GM12878 (cell line): ENCODE measurements at regions not wholly inside any gene's neighbourhood (a gene's known extent, or its start where the extent isn't known, plus 50 kb on each side); places are given as distances from the start of the nearest gene placed in this dataset.

Source experiments
- ATAC-seq: fragments of 200-7000 bp; cut with Tn5 transposase; 3 replicates; pipeline ENCODE4 v1.9.1; 2020; ENCODE audit warnings: mild to moderate bottlenecking, moderate library complexity
- BruUV-seq: library from RNA; stranded (reverse); fragments of 400-500 nt; replicated peaks from 2 replicates; lab custom pipeline; 2021; lab: Mats Ljungman, UMichigan
- CTCF ChIA-PET: fragments of 300-600 bp; sonication (Branson Sonifier 250); formaldehyde crosslinking; extraction: SDS; loops from one replicate; lab custom pipeline; 2021; ENCODE audit warnings: inconsistent platforms; lab: Yijun Ruan, JAX
- POLR2A ChIA-PET: fragments of 350-600 bp; formaldehyde crosslinking; extraction: SDS; loops from one replicate; lab custom pipeline; 2021; ENCODE audit warnings: inconsistent platforms; lab: Charles Lee
- RAD21 ChIA-PET: fragments of 300-600 bp; sonication (Branson Sonifier 250); formaldehyde crosslinking; loops from one replicate; lab custom pipeline; 2023; ENCODE audit warnings: antibody characterized with exemption; ENCODE audit not compliant: unreplicated experiment; lab: Charles Lee
- SMC1A ChIA-PET: fragments of 300-600 bp; sonication (Branson Sonifier 250); formaldehyde crosslinking; loops from one replicate; lab custom pipeline; 2023; ENCODE audit not compliant: unreplicated experiment, uncharacterized antibody; lab: Charles Lee
- DNase-seq: peaks from one replicate; pipeline ENCODE4 v3.0.0-alpha.2; 2011; ENCODE audit warnings: low read depth, low spot score
- FAIRE-seq: peaks from 3 replicates; lab custom pipeline; 2011; peaks lifted over from hg19 to GRCh38; lab: Jason Lieb, UNC
- H2AFZ ChIP-seq: 2 replicates; pipeline ENCODE4 v1.6.0; 2011; ENCODE audit warnings: low read depth, low read length, control low read depth; ENCODE audit not compliant: control insufficient read depth
- H3K27ac ChIP-seq: 2 replicates; pipeline ENCODE4 v1.5.1; 2011; ENCODE audit warnings: control low read depth; ENCODE audit not compliant: control insufficient read depth, insufficient read depth
- H3K27me3 ChIP-seq, 2 experiments: replicated peaks in 1 of 2; 2 replicates each; pipeline versions ENCODE4 v1.6.0 to v1.6.1; 2011; ENCODE audit warnings: low read length in 1 of 2; ENCODE audit not compliant: control insufficient read depth in 2 of 2, insufficient read depth in 2 of 2
- H3K36me3 ChIP-seq, 2 experiments: 2 replicates each; pipeline ENCODE4 v1.5.1; 2011; ENCODE audit warnings: low read length in 1 of 2; ENCODE audit not compliant: control insufficient read depth in 2 of 2, insufficient read depth in 2 of 2
- H3K4me1 ChIP-seq: 2 replicates; pipeline ENCODE4 v1.6.1; 2011; ENCODE audit warnings: mild to moderate bottlenecking, low read length, moderate library complexity, mixed read lengths; ENCODE audit not compliant: control insufficient read depth, insufficient read depth
- H3K4me2 ChIP-seq: 2 replicates; pipeline ENCODE4 v1.6.0; 2011; ENCODE audit warnings: control low read depth; ENCODE audit not compliant: control insufficient read depth, insufficient read depth
- H3K4me3 ChIP-seq: fragments of 200-600 bp; sonication (generic); 2 replicates; pipeline ENCODE4 v1.5.1; 2016
- H3K79me2 ChIP-seq: 2 replicates; pipeline ENCODE4 v1.6.0; 2011; ENCODE audit warnings: low read length; ENCODE audit not compliant: control insufficient read depth, insufficient read depth
- H3K9ac ChIP-seq: 2 replicates; pipeline ENCODE4 v1.8.0; 2011; ENCODE audit warnings: low read length, control low read depth, mixed read lengths; ENCODE audit not compliant: control insufficient read depth, insufficient read depth
- H3K9me3 ChIP-seq: replicated peaks from 3 replicates; pipeline ENCODE4 v1.5.1; 2011; ENCODE audit warnings: mild to moderate bottlenecking, low read length; ENCODE audit not compliant: control insufficient read depth, insufficient read depth
- H4K20me1 ChIP-seq: 2 replicates; pipeline ENCODE4 v1.6.0; 2011; ENCODE audit not compliant: control insufficient read depth, insufficient read depth
- BCL11A ChIP-seq: IDR thresholded peaks from 2 replicates; pipeline ENCODE4 v1.6.1; 2011; ENCODE audit warnings: low read depth, low read length
- CEBPB ChIP-seq, 2 experiments: fragments of 150-350 bp in 1 of 2; IDR thresholded peaks; 2 replicates each; pipeline ENCODE4 v1.6.1; 2012 to 2014; ENCODE audit warnings: low read depth in 2 of 2, low read length in 2 of 2, borderline replicate concordance in 1 of 2, inconsistent platforms in 1 of 2
- DPF2 ChIP-seq: fragments of 450-650 bp; IDR thresholded peaks from 2 replicates; pipeline ENCODE4 v1.6.1; 2017; ENCODE audit warnings: mild to moderate bottlenecking
- GABPA ChIP-seq: IDR thresholded peaks from 2 replicates; pipeline ENCODE4 v1.6.1; 2014; ENCODE audit warnings: antibody characterized with exemption, low read depth, mild to moderate bottlenecking, inconsistent platforms
- JUND ChIP-seq: IDR thresholded peaks from 2 replicates; pipeline ENCODE4 v1.6.1; 2012; ENCODE audit warnings: low read depth, mild to moderate bottlenecking, low read length, improper control_type of control experiment, moderate library complexity
- KLF5 ChIP-seq: fragments of 450-650 bp; IDR thresholded peaks from 2 replicates; pipeline ENCODE4 v1.6.1; 2014; ENCODE audit warnings: mild to moderate bottlenecking; ENCODE audit not compliant: partially characterized antibody
- NFYA ChIP-seq: IDR thresholded peaks from 2 replicates; pipeline ENCODE4 v1.6.1; 2011; ENCODE audit warnings: low read depth, mild to moderate bottlenecking, low read length, improper control_type of control experiment, borderline replicate concordance
- POLR2AphosphoS2 ChIP-seq: IDR thresholded peaks from 2 replicates; pipeline ENCODE4 v1.6.1; 2011; ENCODE audit warnings: low read depth, mild to moderate bottlenecking, low read length, improper control_type of control experiment, moderate library complexity
- POU2F2 ChIP-seq: IDR thresholded peaks from 3 replicates; pipeline ENCODE4 v1.6.1; 2011; ENCODE audit warnings: low read depth, mild to moderate bottlenecking, low read length, borderline replicate concordance
- RFX5 ChIP-seq: IDR thresholded peaks from 2 replicates; pipeline ENCODE4 v1.6.1; 2011; ENCODE audit warnings: low read depth, low read length, improper control_type of control experiment
- SUZ12 ChIP-seq: fragments of 200-600 bp; sonication (generic); IDR thresholded peaks from one replicate; pipeline ENCODE4 v1.6.1; 2018; ENCODE audit warnings: antibody characterized with exemption, mild to moderate bottlenecking; ENCODE audit not compliant: unreplicated experiment
- USF1 ChIP-seq: IDR thresholded peaks from 2 replicates; pipeline ENCODE4 v1.6.1; 2011; ENCODE audit warnings: borderline replicate concordance, low read depth, mild to moderate bottlenecking, moderate library complexity, mixed read lengths, low read length; ENCODE audit not compliant: insufficient read depth; ENCODE audit errors: extremely low read length
- WRNIP1 ChIP-seq: IDR thresholded peaks from 2 replicates; pipeline ENCODE4 v1.6.1; 2011; ENCODE audit warnings: low read depth, low read length, improper control_type of control experiment, borderline replicate concordance
- YY1 ChIP-seq: IDR thresholded peaks from 2 replicates; pipeline ENCODE4 v1.6.1; 2011; ENCODE audit warnings: low read depth, mild to moderate bottlenecking, low read length
- ZNF24 ChIP-seq: fragments of 450-650 bp; IDR thresholded peaks from 2 replicates; pipeline ENCODE4 v1.6.1; 2017; ENCODE audit warnings: antibody characterized with exemption, mild to moderate bottlenecking
- WGBS: methylation state at CpG from one replicate; pipeline ENCODE4 v1.1.6; 2016; ENCODE audit warnings: low lambda C conversion rate; ENCODE audit not compliant: insufficient replicate concordance, insufficient coverage; ENCODE audit errors: missing lambda C conversion rate; 5-methylcytosine and 5-hydroxymethylcytosine counted together
- in situ Hi-C: fragments of 300-500 bp; cut with MboI; formaldehyde crosslinking; loops from 9 replicates; pipeline ENCODE4 v1.14.3; 2018; ENCODE audit warnings: mixed read lengths
- intact Hi-C: fragments of 100-400 bp; cut with micrococcal nuclease; formaldehyde crosslinking; loops from one replicate; pipeline ENCODE4 v1.14.2; 2022; ENCODE audit not compliant: unreplicated experiment

- SMC1A ChIA-PET, result interaction anchor here (0.6 kb wide), 1 partner anchor 49 kb away, joined by 3 read pairs; no protein-coding TSS in a partner anchor
- H3K9ac ChIP-seq, result no peak overlapping the region
- H2AFZ ChIP-seq, result no peak overlapping the region
- H3K4me2 ChIP-seq, result no peak overlapping the region
- no peak overlapping the region for H3K27ac ChIP-seq
- BruUV-seq, result no TSS peak
- no peaks in the 10 kb centered on the region; a peak in 1 of 4 replicates for H3K27me3 ChIP-seq
- RAD21 ChIA-PET, result no interaction called here
- no peak overlapping the region for H3K4me3 ChIP-seq
- CTCF ChIA-PET, result no interaction called here
- H3K4me1 ChIP-seq, result no peaks in the 10 kb centered on the region
- TF ChIP-seq JUND (no peak), BCL11A (no peak), NFYA (no peak), DPF2 (no peak), WRNIP1 (no peak), ZNF24 (no peak), USF1 (no peak), RFX5 (no peak), GABPA (no peak), SUZ12 (no peak), KLF5 (no peak), YY1 (no peak), POU2F2 (no peak), CEBPB (IDR thresholded peaks at IDR 0.05; ENCODE audit: borderline replicate concordance in 1 of 2, low read depth in 2 of 2, low read length in 2 of 2) (no peak), POLR2AphosphoS2 (no peak)
- TF ChIP-seq, all 136 proteins: peak for 0
- intact Hi-C loops, result no loop called here
- Histone ChIP-seq H4K20me1 (no peaks in the 10 kb centered on the region), H3K79me2 (no peaks in the 10 kb centered on the region), H3K36me3 (no peaks in the 10 kb centered on the region), H3K9me3 (no peaks in the 10 kb centered on the region)
- ATAC-seq (no peak), DNase-seq (no peak), FAIRE-seq (no peak)
- WGBS, result 13% methylated on average over 3 of the region's 3 CpGs
- in situ Hi-C loops, result no loop called here
- POLR2A ChIA-PET, result no interaction called here
These were observed 67.2 kb upstream of the AUTS2 start for GRCh38 chr7:69531050-69531449.
